WTC11 (cell line): ENCODE measurements at regions not wholly inside any gene's neighbourhood (a gene's known extent, or its start where the extent isn't known, plus 50 kb on each side); places are given as distances from the start of the nearest gene placed in this dataset.

ENCODE experiments used
- ATAC-seq: fragments of 200-7000 bp; cut with Tn5 transposase; 2 replicates; pipeline ENCODE4 v1.10.0; 2021; ENCODE audit warnings: mild to moderate bottlenecking, moderate library complexity
- CTCF ChIA-PET: fragments of 300-600 bp; sonication (Branson Sonifier 250); formaldehyde crosslinking; loops from one replicate; lab custom pipeline; 2021; ENCODE audit warnings: antibody characterized with exemption; lab: Charles Lee
- POLR2A ChIA-PET: fragments of 350-600 bp; sonication (Branson Sonifier 250); formaldehyde crosslinking; loops from one replicate; lab custom pipeline; 2021; ENCODE audit warnings: antibody characterized with exemption; lab: Charles Lee
- DNase-seq: peaks from one replicate; pipeline ENCODE4 v3.0.0; 2021; ENCODE audit warnings: low spot score
- H3K27ac Mint-ChIP-seq: 2 replicates; pipeline ENCODE4 v1.8.0; 2021; ENCODE audit warnings: mixed read lengths
- H3K27me3 Mint-ChIP-seq: 2 replicates; pipeline ENCODE4 v1.8.0; 2021; ENCODE audit warnings: low read depth, mild to moderate bottlenecking, moderate library complexity, mixed read lengths
- H3K36me3 Mint-ChIP-seq: 2 replicates; pipeline ENCODE4 v1.8.0; 2021; ENCODE audit warnings: mixed read lengths
- H3K4me1 Mint-ChIP-seq: 2 replicates; pipeline ENCODE4 v1.8.0; 2022; ENCODE audit warnings: mixed read lengths
- H3K4me3 Mint-ChIP-seq: 2 replicates; pipeline ENCODE4 v1.8.0; 2021; ENCODE audit warnings: mild to moderate bottlenecking, moderate library complexity, mixed read lengths
- H3K9me3 Mint-ChIP-seq: 2 replicates; pipeline ENCODE4 v1.8.0; 2021; ENCODE audit warnings: mixed read lengths
- AR ChIP-seq: fragments of 250-450 bp; sonication (Bioruptor Pico); IDR thresholded peaks from 2 replicates; pipeline ENCODE4 v1.9.0; 2021; ENCODE audit warnings: mild to moderate bottlenecking
- CDX4 ChIP-seq: fragments of 250-450 bp; sonication (Bioruptor Pico); IDR thresholded peaks from 2 replicates; pipeline ENCODE4 v1.9.0; 2021; ENCODE audit warnings: moderate library complexity, mild to moderate bottlenecking, inconsistent platforms, borderline replicate concordance
- CREM ChIP-seq: sonication (generic); formaldehyde crosslinking; IDR thresholded peaks from 2 replicates; pipeline ENCODE4 v1.8.1; 2022; ENCODE audit warnings: mild to moderate bottlenecking, missing genetic modification reagents, moderate library complexity
- E2F4 ChIP-seq: sonication (generic); formaldehyde crosslinking; IDR thresholded peaks from 2 replicates; pipeline ENCODE4 v1.8.1; 2022; ENCODE audit warnings: low read depth, mild to moderate bottlenecking, moderate library complexity, missing genetic modification reagents, borderline replicate concordance
- E2F5 ChIP-seq: sonication (generic); formaldehyde crosslinking; IDR thresholded peaks from 2 replicates; pipeline ENCODE4 v1.8.1; 2022; ENCODE audit warnings: mild to moderate bottlenecking, moderate library complexity, missing genetic modification reagents
- ERG ChIP-seq: fragments of 250-450 bp; sonication (Bioruptor Pico); IDR thresholded peaks from 2 replicates; pipeline ENCODE4 v1.8.0; 2021; ENCODE audit warnings: mild to moderate bottlenecking
- ESRRA ChIP-seq: sonication (generic); formaldehyde crosslinking; IDR thresholded peaks from 2 replicates; pipeline ENCODE4 v1.8.1; 2022; ENCODE audit warnings: mild to moderate bottlenecking, missing genetic modification reagents, borderline replicate concordance
- HMGXB4 ChIP-seq: sonication (generic); formaldehyde crosslinking; IDR thresholded peaks from 2 replicates; pipeline ENCODE4 v1.8.1; 2023; ENCODE audit warnings: mild to moderate bottlenecking, moderate library complexity, missing genetic modification reagents
- JAZF1 ChIP-seq: fragments of 250-450 bp; sonication (Bioruptor Pico); IDR thresholded peaks from 2 replicates; pipeline ENCODE4 v1.9.0; 2021; ENCODE audit warnings: moderate library complexity, mild to moderate bottlenecking, inconsistent platforms
- MYBL2 ChIP-seq: sonication (generic); formaldehyde crosslinking; IDR thresholded peaks from 2 replicates; pipeline ENCODE4 v1.8.1; 2023; ENCODE audit warnings: mild to moderate bottlenecking, moderate library complexity, missing genetic modification reagents
- NFE2L1 ChIP-seq: sonication (generic); formaldehyde crosslinking; IDR thresholded peaks from 2 replicates; pipeline ENCODE4 v1.8.1; 2023; ENCODE audit warnings: missing genetic modification reagents
- NR1H2 ChIP-seq: sonication (generic); formaldehyde crosslinking; IDR thresholded peaks from 2 replicates; pipeline ENCODE4 v1.9.0; 2021; ENCODE audit warnings: mild to moderate bottlenecking, moderate library complexity, missing genetic modification reagents
- PRRX2 ChIP-seq: fragments of 250-450 bp; sonication (Bioruptor Pico); IDR thresholded peaks from 2 replicates; pipeline ENCODE4 v1.8.0; 2021; ENCODE audit warnings: mild to moderate bottlenecking
- SMAD3 ChIP-seq: sonication (generic); formaldehyde crosslinking; IDR thresholded peaks from 2 replicates; pipeline ENCODE4 v1.8.0; 2022; ENCODE audit warnings: missing genetic modification reagents, mild to moderate bottlenecking, borderline replicate concordance
- SOX15 ChIP-seq: fragments of 250-450 bp; sonication (Bioruptor Pico); IDR thresholded peaks from 2 replicates; pipeline ENCODE4 v1.9.0; 2021; ENCODE audit warnings: mild to moderate bottlenecking
- STAT6 ChIP-seq: sonication (generic); formaldehyde crosslinking; conservative IDR thresholded peaks from 2 replicates; pipeline ENCODE4 v1.8.1; 2023; ENCODE audit warnings: mild to moderate bottlenecking, low read depth, missing genetic modification reagents, moderate library complexity
- USF1 ChIP-seq: sonication (generic); formaldehyde crosslinking; IDR thresholded peaks from 2 replicates; pipeline ENCODE4 v1.8.0; 2022; ENCODE audit warnings: mild to moderate bottlenecking, missing genetic modification reagents
- ZBTB43 ChIP-seq: sonication (generic); formaldehyde crosslinking; IDR thresholded peaks from 2 replicates; pipeline ENCODE4 v1.8.1; 2023; ENCODE audit warnings: mild to moderate bottlenecking, missing genetic modification reagents
- ZMAT4 ChIP-seq: fragments of 250-450 bp; sonication (Bioruptor Pico); IDR thresholded peaks from 2 replicates; pipeline ENCODE4 v1.9.0; 2021; ENCODE audit warnings: mild to moderate bottlenecking
- ZNF219 ChIP-seq: sonication (generic); formaldehyde crosslinking; IDR thresholded peaks from 2 replicates; pipeline ENCODE4 v1.8.0; 2023; ENCODE audit warnings: missing genetic modification reagents, mild to moderate bottlenecking, borderline replicate concordance
- ZNF416 ChIP-seq: fragments of 250-450 bp; sonication (Bioruptor Pico); IDR thresholded peaks from 2 replicates; pipeline ENCODE4 v1.9.0; 2021; ENCODE audit warnings: mild to moderate bottlenecking, inconsistent platforms
- ZNF671 ChIP-seq: fragments of 250-450 bp; sonication (Bioruptor Pico); IDR thresholded peaks from 2 replicates; pipeline ENCODE4 v1.8.0; 2021; ENCODE audit warnings: mild to moderate bottlenecking

- POLR2A ChIA-PET = no interaction called here
- ATAC-seq (no peak), DNase-seq (no peak)
- Mint-ChIP-seq H3K27me3 (no peaks in the 10 kb centered on the region; the same call in 1 of the 2 replicates), H3K9me3 (no peaks in the 10 kb centered on the region), H3K4me1 (peaks cover 41% of the 10 kb centered on the region), H3K36me3 (no peaks in the 10 kb centered on the region), H3K4me3 (no peak overlapping the region), H3K27ac (no peak overlapping the region)
- TF ChIP-seq SMAD3 (CRISPR knock-in tag) (no peak), NR1H2 (CRISPR knock-in tag) (no peak), CREM (CRISPR knock-in tag) (no peak), AR (CRISPR knock-in tag) (no peak), E2F5 (no peak), SOX15 (CRISPR knock-in tag) (no peak), ZNF416 (CRISPR knock-in tag) (no peak), ZBTB43 (CRISPR knock-in tag) (no peak), MYBL2 (CRISPR knock-in tag) (no peak), E2F4 (no peak), ZNF219 (CRISPR knock-in tag) (no peak), PRRX2 (CRISPR knock-in tag) (no peak)
- CTCF ChIA-PET = interaction anchor here (1.1 kb wide), 1 partner anchor 247 kb away, joined by 3 read pairs; the partner anchor contains the start of gene LRFN2
Observed at GRCh38 chr6:40340957-40341356, 246.2 kb downstream of the LRFN2 start.

GRCh38 chr6:40340196-40340595 is 247.0 kb downstream of the LRFN2 start:
- DNase-seq (no peak), ATAC-seq (no peak)
- CTCF ChIA-PET = no interaction called here
- POLR2A ChIA-PET = no interaction called here
- Mint-ChIP-seq H3K27me3 (no peaks in the 10 kb centered on the region; the same call in 1 of the 2 replicates), H3K4me3 (no peak overlapping the region), H3K9me3 (no peaks in the 10 kb centered on the region), H3K4me1 (peaks cover 48% of the 10 kb centered on the region), H3K36me3 (no peaks in the 10 kb centered on the region), H3K27ac (no peak overlapping the region)
- TF ChIP-seq ERG = no peak
- TF ChIP-seq CREM (CRISPR knock-in tag) = no peak
- no peak for TF ChIP-seq STAT6 (CRISPR knock-in tag)
- TF ChIP-seq HMGXB4 (CRISPR knock-in tag) = no peak
- no peak for TF ChIP-seq CDX4 (CRISPR knock-in tag)
- no peak for TF ChIP-seq JAZF1 (CRISPR knock-in tag)
- no peak for TF ChIP-seq ZMAT4
- no peak for TF ChIP-seq NR1H2 (CRISPR knock-in tag)
- TF ChIP-seq ZNF671 (CRISPR knock-in tag) = no peak
- TF ChIP-seq USF1 = no peak
- no peak for TF ChIP-seq NFE2L1 (CRISPR knock-in tag)
- no peak for TF ChIP-seq ESRRA (CRISPR knock-in tag)
